NCI-H146 (cell line): ENCODE measurements at regions not wholly inside any gene's neighbourhood (a gene's known extent, or its start where the extent isn't known, plus 50 kb on each side); places are given as distances from the start of the nearest gene placed in this dataset.
"Not testable (repeated sequence)": the region's sequence is repeated elsewhere in the genome, so short reads cannot be mapped to it uniquely, and the experiment has no call there.

Experiments used
- DNase-seq: peaks from one replicate; lab custom pipeline; 2025; lab: John Stamatoyannopoulos, UW

DNA sequence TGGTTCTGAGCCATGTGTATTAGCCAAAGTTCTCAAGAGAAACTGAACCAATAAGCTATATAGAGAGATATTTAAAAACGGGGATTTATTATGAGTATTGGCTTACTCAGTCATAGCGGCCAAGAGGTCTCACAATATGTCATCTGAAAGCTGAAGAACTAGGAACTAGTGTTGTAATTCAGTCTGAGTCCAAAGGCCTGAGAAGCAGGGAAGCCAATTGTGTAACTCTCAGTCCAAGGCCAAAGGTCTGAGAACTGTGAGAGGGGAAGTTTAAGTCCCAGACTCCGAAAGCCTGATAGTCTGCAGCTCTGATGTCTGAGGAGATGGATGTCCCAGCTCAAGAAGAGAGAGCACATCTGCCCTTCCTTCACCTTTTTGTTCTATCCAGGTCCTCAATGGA is 344.8 kb upstream of the USP15 start:
- DNase-seq, result no peak

DNA sequence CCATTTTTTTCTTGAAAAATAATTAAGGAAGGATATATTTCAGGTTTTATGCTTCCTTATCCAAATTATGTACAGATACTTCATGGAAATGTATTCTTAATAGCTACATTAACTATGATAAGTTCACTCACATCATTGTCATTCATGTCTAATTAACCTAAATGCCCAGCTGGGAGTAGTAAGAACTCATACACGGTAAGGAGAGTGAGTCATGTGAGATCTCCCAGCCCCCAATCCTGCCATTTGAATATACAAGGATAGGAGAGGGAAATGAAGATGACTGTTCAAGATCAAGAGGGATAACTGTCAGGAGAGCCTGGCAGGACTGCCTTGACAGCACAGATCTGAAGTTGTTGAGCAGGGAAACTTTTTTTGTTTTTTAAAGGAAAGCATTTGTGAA is 343.4 kb upstream of the USP15 start:
- DNase-seq, result no peak

DNA sequence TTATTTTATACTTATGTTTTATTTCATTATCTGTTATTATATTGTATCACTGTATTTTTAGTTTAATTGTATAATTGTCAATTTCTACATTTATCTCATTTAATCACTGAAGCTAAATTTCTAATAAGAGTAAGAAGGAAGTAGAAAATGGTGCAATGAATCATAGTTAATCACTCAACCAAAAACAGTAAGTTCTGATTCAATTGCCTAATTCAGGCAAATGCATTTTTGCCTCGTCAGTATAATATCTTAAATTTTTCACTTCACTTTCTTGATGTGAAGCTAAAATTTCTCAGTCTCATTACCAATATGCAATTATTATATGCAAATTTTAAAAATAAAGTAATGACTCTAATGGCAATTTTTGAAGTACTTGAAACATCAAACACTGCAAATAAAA is 340.5 kb upstream of the USP15 start:
- DNase-seq, result no peak

DNA sequence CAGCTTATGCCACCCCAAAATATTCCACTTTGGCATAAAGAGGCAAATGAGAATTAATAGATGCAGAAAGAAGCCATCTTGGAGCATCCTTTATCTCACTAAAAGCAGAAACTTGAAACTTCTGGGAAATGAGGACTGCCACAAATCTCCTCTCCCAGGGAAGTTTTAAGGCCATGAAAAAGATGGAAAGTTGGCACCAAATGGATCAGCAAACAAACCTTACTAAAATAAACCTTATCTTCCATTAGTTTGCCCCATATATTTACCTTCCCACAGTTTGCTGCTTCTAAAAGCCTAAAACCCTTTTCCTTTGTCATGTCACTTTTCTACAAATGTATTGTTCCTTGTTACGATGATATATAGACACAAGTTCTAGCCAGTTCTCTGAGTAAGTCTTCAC is 340.0 kb upstream of the USP15 start:
- DNase-seq, result no peak

DNA sequence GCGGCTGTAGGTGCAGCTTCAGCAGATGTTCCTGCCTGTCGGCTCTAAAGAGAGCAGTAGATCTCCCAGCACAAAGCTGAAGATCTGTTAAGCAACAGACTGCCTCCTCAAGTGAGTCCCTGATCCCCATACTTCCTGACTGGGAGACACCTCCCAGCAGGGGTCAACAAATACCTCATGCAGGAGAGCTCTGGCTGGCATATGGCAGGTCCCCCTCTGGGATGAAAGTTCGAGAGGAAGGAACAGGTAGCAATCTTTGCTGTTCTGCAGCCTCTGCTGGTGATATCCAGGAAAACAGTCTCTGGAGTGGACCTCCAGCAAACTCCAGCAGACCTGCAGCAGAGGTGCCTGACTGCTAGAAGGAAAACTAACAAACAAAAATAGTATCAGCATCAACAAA is 337.1 kb upstream of the USP15 start:
- DNase-seq, result no peak

DNA sequence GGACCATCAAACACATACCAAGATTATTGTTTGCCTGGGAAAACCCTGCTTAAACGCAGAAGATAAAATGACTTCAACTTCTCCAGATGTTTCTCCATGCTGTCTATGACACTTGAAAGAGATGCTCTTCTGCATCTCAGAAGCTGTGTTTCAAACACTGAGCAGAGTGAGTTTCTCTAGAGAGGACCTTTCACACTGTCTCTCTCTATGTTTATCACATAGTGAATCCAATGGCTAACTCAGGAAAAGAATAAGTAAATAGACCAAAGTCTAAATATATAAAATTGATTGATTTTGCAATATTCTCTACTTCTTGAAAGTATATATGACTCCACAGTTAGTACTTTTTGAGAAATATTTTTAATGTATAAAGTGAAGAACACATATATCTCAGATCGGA is 325.6 kb upstream of the USP15 start:
- no peak for DNase-seq

DNA sequence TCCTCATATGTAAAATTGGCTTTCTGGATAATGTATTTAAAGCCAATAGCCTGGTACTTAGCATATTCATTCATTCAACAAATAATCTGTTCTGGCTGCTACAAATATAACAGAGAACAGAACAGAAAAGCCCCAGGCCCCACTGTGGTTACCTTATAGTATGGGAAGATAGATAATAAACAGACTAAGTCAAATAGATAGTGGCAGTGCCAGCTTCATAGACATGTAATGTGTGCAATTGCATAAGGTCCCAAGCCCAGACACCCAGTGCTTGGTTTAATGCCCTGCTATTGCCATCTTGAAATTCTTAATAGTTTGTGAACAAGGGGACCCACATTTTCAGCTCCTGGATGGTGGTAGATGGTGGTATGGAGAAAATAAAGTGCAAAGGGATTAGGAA is 320.2 kb upstream of the USP15 start:
- DNase-seq, result no peak

DNA sequence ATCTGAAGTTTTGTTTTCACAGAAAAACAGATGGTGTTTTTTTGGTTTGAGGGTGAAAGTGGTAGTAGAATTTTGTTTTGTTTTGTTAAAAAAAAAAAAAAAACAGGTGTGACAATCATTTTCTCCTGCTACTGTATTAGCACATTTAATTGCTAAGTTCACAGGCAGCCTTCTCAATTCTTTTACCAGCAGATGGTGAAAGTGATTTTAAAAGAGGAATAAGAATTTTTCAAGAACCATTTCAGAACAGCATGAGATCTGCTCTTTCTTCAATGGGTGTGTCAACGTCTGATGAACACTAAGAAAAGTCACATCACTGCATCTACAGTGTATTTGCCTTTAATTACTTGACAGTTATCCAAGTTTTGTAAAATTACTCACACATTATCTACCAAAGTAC is 303.7 kb upstream of the USP15 start:
- no peak for DNase-seq

DNA sequence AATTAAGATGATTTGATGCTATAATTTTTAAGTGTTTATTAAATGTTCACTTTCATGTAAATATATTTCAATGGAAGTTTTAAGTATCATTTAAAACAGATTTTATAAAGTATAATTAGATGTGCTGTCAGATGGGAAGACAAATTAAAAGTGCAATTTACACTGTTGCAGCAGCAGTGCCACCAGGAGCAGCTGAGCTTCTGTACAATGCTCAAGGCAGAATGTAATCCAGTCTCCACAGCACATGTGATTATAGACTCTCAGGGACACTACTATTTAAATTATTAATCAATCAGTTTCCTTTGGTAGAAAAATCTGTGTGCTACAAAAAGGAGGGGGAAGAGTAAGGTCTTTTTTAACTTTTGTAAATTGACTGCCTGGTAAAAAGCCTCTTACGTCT is 285.7 kb upstream of the USP15 start:
- no peak for DNase-seq

DNA sequence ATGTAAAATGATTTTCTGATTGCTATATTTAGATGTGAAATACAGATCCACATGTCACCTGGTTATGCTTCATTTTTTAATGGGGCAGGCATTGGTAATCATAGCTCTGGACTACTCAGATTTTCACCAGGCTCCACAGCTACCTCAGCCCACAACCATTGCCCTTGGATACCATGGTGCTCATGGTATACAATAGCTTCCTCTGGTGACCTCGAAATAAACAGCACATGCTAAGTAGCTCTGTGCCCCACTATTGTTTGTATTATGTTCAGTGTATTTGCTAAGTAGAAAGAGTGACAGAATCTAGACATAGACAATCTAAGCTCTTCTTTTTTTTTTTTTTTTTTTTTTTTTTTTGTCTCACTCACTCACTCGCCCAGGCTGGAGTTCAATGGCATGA is 274.4 kb upstream of the USP15 start:
- no peak for DNase-seq

DNA sequence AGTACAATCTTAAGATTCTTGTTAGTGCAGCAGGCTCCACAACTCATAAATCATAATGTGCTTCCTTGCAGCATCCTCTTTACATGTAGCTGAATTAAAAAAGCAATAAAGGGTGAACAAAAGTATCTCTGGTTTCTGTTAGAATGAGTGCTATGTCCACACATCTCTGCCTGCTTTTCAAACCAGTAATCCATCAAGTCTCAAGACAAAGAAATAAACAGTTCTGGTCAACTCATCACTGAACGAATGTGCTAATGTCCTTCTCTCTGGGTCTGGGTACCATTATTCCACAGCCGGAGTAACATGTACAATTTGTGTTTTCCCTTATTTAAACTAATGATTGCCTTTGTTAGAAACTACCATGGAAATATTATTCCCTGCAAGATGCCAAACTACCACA is 273.0 kb upstream of the USP15 start:
- no peak for DNase-seq

DNA sequence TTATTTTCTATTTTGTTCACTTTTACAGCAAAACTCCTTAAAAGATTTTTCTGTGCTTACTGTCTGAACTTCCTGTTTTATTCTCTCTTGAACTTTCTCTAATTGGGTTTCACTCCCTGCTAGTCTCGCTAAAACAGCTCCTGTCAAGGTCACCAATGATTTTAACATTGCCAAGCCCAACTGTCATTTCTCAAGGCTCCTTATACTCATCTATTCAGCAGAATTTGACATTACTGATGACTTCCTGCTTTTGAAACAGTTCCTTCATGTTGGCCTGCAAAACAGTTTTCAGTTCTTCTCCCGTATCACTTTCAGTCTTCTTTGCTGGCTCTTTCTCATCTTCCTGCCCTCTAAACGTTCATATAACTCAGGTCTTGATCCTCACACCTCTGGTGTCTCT is 268.5 kb upstream of the USP15 start:
- DNase-seq, result no peak

DNA sequence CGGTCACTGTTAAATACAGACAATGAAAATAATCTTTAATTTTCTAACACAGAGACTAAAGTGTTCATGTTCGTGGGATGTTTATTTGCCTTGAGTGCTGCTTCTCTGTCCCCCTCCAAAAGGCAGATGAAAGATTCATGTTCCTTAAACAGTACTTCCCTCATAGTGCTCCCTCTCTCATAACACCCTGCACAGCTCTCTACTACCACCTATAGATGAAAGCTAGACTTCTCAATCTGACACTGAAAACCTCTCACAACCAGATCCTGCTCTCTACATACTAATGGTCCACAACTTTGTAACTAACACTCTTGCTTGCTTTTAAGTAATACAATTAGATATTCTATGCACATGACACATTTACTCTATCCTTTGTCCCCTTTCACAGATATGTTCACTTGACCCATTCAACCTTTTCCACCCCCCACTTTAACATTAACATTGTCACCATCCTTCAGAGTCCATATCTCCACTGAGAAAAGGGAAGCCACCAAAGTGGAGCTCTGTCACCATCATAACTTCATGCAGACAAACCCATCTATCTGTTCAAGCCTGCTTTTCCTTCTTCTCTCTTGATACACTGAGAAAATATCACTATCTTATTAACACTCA is 266.4 kb upstream of the USP15 start:
- DNase-seq, result peak; percentile 0

DNA sequence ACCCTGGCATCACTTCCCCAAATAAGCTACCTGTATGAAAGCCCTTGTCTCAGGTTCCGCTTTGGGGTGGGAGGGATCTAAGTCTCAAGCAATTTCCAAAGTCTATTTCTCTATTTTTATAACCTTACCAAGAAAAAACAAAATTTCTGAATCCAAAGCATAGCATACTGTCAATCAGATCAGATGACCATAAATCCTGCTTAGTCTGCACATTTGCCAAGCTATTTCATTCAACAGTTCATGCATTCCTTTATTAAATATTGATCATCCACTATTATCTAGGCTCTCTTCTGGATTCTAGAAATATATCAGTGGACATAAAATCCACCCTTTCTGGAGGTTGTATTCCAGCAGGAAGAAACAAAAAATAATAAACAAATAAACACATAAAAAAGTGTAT is 263.5 kb upstream of the USP15 start:
- DNase-seq, result no peak

DNA sequence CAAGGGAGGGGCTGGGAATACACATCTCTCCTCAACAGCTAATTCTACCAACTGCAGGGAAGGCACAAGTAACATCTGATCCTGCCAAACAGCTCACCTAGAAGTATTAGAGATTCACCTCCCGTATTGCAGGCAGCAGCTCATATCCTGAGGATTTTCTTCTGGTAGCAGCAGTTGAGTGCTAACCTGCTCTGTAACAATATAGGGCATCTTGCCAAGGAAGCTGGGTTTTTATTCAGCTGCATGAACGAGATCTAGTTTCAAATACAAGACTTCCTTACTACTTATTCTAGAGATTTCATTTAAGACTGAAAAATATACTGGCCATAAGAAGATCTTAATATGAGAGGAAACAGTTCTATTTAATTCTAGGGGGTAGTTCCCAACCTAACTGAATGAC is 261.4 kb upstream of the USP15 start:
- no peak for DNase-seq

DNA sequence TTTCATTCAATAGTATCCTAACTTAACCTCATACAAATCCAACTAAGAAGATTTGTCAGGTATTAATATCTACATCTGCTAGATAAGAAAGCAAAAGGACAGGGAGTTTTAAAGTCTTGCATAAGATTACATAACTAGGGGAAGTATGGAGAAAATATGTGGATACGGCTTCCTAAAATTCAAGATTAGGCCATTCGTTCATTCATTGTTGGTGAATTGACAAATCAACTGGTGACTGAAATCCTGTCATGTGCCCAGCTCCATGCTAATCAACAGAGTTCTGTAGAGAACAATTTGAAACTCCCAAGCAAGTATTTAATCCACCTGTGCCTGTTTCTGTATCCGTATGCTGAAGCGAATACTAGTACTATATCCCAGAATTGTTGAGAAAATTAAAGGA is 260.9 kb upstream of the USP15 start:
- DNase-seq, result no peak

DNA sequence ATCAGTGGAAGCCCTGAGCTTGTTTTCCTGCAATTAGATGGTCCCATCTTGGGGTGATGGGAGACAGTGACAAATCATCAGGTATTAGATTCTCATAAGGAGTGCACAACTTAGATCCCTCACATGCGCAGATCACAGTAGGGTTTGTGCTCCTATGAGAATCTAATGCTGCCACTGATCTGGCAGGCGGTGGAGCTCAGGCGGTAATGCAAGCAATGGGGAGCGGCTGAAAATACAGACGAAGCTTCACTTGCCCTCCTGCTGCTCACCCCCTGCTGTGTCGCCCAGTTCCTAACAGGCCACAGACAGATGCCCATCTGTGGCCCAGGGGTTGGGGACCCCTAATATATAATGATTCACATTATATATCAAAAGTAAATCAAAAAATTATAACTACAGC is 258.8 kb upstream of the USP15 start:
- DNase-seq, result no peak

DNA sequence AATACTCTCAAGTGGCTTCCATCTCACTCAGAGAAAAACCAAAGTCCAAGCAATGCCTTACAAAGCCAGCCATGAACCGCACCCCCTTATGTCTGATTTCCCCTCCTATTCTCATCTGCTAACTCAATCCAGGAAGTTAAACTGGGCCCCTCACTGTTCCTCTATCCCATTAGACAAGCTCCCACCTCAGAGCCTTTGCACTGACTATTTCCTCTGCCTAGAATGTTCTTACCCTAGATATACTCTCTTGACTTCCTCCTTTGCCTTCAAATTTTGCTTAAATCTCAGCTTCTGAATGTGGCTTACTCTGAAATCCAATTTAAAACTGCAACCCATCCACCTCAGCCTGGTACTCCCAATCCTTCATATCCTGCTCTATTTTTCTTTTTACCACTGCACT is 257.0 kb upstream of the USP15 start:
- no peak for DNase-seq

DNA sequence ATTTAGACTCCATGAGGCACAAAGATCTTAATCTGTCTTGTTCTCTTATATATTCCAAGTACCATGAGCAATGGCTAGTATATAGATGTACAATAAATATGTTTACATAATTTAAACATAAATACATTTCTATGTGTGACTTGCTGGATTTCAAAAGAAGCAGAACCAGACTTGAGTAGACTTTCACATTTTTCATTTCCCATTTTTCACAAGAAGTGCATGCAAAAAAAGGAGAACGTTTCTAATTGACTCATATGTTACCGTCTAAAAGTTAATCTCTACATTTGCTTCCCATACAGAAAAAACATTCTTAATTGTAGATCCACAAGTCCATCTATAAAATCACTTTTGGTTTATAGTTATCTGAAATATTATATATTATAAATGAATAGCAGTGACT is 256.5 kb upstream of the USP15 start:
- DNase-seq, result no peak

DNA sequence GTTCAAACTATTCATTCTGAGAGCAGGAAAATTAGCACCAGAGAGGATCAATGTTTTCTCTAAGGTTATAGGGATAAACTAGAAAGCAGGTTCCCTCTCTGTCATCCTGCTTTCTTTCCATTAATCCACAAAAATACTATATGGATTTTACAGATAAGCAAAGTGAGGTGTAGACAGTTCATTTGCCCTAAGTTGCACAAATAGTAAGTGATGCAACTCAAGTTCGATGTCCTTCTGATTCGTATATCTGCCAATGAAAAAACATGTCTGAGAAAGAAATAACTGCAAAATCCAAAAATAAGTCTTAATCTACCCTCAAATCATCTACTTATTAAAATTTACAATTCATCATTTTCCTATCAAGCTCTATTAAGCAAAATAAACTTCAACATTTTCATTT is 254.6 kb upstream of the USP15 start:
- DNase-seq, result no peak

DNA sequence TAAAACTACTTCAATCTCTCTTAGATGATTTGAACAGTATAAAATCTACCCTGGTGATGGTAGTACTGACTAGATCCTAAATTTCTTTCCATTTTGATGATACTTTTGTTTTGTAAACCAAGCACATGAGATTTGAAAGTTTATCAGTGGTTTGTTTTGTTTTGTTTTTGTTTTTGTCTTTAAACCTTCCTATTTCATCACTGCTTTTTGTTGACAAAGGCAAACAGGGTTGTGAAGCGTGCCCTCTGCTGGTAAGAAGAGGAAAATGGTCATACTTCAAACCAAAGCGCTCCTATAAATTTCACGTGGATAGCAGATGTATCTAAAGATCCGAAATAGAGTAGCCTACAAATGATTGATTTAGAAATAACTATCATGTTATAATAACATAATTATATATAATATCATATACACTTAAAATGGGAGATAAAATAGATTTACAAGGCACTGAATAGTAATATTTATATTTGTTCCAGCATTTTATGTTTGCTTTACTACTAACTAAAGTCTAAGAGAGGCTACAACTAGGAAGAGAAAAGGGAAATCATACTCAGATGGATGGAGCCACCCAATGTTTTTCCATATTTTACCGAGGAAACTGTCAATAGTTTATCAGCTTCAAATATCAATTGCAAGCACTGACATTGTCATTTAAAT is 254.0 kb upstream of the USP15 start:
- peak; percentile 3 for DNase-seq

DNA sequence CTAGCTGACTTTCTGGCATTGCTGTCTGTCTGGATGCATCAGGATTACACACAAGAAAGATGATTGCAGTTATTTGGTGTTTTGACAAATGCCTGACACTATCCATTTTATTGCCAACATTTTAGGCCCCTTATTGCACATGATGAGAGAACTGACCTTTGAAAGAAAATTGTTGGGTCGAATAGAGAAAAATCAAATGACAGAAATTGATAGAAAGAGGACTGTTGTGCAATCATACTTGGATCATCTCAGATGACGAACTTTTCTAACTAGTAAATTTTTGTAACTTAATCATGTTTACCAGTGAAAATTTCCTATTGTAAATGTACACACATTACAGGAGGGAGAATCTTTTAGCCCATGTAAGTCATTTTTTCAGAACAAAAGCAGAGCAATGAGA is 251.5 kb upstream of the USP15 start:
- DNase-seq, result no peak

DNA sequence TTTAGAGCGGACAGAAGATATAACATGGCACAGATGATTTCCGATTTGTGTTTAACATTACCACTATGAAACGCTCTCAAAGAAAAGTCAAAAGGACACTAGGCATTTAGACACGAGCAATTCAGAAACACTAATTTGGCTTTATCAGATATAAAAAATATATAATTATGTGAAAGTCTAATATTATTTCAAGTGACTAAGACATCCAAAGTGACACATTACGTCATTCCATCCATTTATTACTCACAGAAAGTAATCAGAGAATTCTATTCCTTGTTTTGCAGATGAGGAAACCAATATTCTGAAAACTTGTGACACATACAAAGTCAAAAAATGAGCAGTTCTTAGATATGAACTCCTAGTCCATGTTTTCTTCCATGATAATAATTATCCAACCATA is 250.8 kb upstream of the USP15 start:
- DNase-seq, result no peak

DNA sequence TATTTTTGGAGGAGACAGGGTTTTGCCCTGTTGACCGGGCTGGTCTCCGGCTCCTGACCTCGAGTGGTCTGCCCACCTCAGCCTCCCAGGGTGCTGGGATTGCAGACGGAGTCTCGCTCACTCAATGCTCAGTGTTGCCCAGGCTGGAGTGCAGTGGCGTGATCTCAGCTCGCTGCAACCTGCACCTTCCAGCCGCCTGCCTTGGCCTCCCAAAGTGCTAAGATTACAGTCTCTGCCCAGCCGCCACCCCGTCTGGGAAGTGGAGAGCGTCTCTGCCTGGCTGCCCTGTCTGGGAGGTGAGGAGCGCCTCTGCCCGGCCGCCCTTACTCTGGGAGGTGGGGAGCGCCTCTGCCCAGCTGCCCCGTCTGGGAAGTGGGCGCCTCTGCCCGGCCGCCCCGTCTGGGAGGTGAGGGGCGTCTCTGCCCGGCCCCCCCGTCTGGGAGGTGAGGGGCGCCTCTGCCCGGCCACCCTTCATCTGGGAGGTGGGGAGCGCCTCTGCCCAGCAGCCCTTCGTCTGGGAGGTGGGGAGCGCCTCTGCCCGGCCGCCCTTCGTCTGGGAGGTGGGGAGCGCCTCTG is 249.8 kb upstream of the USP15 start:
- not testable (repeated sequence) for DNase-seq
